ENCODE measurements at regions not wholly inside any gene's neighbourhood (a gene's known extent, or its start where the extent isn't known, plus 50 kb on each side); places are given as distances from the start of the nearest gene placed in this dataset.

GRCh38 chr4:132071815-132072214 lies 1077.3 kb upstream of the PCDH10 start:
- TF ChIP-seq CTCF (IDR thresholded peaks at IDR 0.05) (no peak), POLR2A (IDR thresholded peaks at IDR 0.05) (no peak)

All from lower leg skin (tissue), 3 donors.